T-helper 2 cell treated with Interferon-gamma antibody and Interleukin-4, amounts not matched to agents 100 ng/mL and 5 ng/mL, for 36 hours (primary cell): ENCODE measurements at regions not wholly inside any gene's neighbourhood (a gene's known extent, or its start where the extent isn't known, plus 50 kb on each side); places are given as distances from the start of the nearest gene placed in this dataset.

Source experiments
- intact Hi-C: fragments of 100-400 bp; cut with micrococcal nuclease; formaldehyde crosslinking; loops from one replicate; pipeline ENCODE4 v1.15.1; 2023

DNA sequence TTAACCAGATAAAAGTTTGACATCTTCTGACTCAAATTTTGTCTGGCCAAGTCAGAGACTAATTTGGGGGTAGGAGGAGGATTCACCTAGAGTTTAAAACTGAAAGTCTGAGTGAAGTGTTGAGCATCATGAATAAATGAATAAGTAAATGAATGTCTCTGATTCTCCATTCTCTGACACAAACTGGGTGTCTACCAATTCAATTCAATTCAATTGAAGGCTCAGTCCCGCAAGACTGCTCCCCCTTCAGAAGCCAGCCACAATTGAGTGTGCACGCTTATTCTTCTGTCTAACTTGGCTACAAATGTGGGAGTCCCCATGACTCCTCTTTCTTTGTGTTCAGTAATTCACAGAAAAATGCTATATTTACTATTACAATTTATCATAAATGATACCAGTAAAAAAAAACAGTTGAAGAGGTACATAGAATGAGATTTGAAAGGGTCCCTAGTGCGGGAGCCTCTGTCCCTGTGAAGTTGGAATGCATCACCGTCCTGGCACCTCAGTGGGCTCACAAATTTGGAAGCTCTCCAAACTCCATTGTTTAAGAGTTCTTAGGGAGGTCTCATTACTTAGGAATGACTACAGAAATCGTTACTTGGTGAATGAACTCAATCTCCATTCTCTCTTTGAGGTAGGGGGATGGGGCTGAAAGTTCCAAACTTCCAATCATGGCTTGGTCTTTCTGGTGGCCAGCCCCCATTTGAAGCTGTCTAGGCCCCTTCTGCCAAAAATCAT, 243.7 kb upstream of the PHYHIPL start:
- intact Hi-C loops = no loop called here

DNA sequence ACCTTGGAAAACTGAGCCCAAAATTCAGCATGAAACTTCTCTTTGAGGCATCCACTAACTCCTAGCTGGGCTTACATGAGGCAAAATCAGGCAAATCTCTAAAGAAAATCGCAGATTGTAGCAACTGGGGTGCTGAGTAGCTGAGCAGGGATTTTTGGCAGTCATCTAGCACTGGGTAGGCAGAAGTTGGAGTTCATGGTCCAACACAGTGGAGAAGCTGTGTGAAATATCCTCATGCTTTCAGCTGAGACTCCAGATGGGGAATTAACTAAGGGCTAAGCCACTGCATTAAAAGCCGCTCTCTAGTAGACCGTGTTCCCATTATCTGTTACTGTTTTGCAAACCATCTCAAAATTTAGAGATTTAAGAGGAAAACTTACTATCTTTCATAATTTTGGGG, 240.1 kb upstream of the PHYHIPL start:
- intact Hi-C loops = no loop called here

DNA sequence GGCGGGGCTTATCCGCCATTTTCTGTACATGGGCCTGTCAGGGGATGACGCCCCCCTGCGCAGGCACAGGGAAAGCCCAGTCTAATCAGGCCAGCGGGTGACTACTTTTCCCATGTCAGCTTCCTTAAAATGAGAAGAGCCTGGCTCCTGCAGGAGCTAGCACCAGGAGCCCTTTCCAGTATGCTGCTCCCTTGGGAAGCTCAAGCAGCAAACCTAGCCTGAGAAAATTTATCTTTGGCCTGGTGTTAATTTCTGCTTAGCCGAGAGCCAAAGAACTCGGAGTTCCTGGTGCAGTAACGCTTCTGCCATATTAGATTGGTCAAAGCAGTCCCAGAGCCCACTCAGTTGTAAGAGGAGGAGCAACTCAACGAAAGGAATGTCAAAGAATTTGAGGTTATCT, 239.0 kb upstream of the PHYHIPL start:
- intact Hi-C loops = no loop called here

DNA sequence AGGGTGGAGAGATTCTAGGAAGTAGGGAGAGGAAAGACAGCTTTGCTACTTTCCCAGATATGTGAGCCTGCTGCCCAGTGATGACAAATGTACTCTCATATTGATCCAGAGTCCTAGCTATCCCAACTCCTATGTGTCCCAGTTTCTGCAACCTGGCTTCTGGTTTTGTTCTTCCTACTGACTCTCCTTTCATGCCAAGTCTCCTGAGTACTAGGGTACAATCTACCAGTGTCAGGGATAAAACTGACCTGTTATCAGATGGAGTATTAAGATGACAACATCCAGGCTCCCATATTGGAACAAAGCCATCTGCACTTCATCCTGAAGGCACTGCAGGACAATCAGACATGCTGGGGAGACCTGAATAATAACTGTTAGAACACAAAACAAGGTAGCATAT, 233.7 kb upstream of the PHYHIPL start:
- intact Hi-C loops = no loop called here

DNA sequence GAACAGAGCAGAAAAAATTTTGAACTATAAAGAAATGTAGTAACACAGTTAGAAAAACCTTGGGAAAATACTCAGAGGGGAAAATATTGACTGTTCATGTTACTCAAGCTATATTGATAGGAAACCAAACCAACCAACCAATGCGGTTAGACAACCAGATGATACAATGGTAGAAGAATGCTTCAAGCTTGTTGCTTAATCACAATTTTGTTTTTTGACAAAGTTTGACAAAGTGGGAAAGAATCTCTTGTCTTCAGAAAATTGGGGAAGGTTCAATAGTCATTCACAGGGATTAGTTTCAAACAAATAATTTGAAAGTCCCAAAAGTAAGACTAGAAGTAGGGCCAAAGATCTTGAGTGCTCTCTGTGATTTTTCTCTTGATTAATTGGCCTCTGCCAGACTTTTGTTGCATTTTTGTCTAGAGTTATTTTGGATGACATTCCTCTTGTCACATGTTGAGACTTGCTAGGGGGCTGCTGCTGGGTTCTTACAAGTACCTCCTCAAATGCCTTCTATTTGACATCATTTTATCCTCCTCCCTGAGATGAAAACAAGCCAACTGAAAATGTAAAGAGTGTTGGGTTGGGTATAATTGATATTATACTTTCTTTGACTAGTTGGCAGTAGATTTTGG, 233.1 kb upstream of the PHYHIPL start:
- intact Hi-C loops = no loop called here

DNA sequence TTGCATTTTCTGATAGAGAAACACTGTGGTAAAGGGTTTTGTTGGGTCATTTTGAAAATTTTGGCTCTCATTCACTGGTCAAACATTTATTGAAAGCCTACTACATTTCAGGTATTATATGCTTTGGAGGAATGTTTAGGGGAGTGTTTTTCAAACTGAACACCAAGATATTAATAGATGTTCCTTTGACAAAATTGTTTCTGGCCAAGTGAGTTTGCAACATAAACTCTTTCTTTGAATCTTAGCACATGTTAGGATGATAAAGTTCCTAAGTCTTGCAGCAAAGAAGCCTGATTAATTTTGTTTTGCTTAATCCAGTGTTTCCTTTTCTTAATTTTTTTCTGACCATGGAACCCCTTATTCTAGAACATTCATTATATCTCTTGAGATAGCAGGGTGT, 232.5 kb upstream of the PHYHIPL start:
- intact Hi-C loops = no loop called here

DNA sequence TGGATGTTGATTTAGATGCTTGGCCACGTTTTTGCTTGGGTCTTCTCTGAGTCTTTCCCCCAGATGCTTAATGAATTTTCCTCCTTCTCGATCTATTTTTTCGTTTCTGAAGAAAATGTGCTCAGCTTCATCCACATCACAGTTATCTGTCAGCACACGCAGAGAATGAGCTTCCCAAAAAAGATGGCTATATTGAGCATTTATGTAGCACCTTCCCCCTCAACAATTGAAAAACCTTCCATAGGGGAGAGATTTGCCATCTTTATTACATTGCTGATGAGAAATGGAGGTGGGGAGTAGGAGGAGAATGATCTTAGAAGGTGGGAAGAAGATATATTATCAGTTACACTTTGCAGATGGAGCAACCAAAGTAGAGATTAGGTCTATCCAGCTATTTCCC, 228.1 kb upstream of the PHYHIPL start:
- intact Hi-C loops = no loop called here

DNA sequence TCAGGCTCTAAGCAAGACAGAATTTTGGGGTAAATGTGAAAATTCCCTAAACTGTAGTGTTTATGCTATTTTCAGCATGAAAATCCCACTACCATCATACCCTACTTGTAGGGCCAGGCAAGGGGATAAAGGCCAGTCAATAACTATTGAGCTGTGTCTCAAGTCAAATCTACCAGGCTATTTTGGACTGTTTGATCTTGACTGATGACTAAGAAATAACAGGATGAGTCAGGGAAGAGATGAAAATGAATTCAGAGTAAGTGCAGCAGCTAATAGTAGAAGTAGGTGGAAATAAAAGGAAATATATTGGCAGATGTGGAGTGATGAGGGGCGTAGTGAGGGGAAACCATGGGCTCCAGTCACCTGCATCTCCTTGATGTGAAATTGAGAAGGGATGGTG, 225.8 kb upstream of the PHYHIPL start:
- intact Hi-C loops = loop anchor here (5.0 to 10.0 kb wide), 2 partner anchors 292 to 854 kb away; no protein-coding TSS in a partner anchor

DNA sequence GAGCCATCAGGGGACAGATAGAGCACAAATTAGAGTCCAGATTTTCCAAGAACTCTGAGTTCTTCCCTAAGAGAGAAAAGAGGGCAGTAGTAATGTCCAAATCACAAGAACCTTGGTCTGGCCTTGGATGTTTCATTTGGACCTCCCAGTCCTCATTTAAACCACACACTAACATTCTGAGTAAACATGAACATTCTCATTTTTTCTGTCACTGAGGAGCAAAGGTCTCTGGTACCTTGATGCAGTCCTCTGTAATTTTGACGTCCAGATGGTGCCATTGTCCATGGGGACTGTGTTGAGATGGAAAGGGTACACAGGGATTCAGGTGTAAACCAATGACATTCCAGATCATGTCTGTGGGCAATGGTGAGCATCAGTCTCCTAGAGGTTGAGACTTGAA, 225.4 kb upstream of the PHYHIPL start:
- intact Hi-C loops = loop anchor here (5.0 to 10.0 kb wide), 2 partner anchors 291 to 854 kb away; no protein-coding TSS in a partner anchor

DNA sequence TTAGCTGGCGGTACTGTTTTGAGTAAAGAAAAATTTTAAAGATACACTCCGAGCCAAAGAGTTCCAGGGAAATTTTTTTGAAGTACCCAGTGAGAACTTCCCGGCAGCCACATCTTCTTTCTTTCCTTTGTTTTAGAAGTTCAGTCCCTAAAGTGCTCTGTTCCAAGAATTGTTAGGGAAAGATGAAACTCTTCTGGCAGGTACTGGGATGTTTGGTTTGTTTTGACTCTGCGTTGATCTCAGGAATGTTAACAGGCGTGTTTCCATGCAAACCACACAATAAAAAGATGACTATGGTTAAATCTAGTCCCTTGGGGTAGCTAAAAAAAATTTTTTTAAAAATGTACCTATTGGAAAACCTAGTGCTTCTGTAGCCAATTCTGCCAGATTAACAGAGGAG, 224.7 kb upstream of the PHYHIPL start:
- intact Hi-C loops = loop anchor here (2.0 to 10.0 kb wide), 3 partner anchors 291 to 853 kb away; no protein-coding TSS in a partner anchor

DNA sequence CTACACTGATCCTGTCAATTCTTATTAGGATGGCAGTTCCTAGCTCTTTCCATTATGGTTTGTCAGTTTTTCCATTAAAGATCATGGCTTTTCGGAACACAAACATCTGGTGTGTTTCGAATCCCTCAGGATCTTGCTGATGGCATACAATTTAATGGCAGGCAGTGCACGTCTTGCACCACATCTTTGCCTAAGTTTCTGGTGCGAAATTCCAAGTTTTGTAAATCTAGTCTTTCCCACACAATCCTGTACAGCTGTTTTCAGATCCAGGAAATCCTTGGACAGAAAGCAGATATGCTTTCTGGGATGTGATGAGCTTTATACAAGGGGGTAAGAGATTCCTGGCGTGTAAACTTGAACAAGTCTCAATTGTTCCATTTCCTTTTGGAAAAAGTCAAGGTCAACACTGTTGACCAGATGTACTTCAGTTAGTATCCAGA, 224.3 kb upstream of the PHYHIPL start:
- intact Hi-C loops = loop anchor here (2.0 to 10.0 kb wide), 3 partner anchors 290 to 853 kb away; no protein-coding TSS in a partner anchor

DNA sequence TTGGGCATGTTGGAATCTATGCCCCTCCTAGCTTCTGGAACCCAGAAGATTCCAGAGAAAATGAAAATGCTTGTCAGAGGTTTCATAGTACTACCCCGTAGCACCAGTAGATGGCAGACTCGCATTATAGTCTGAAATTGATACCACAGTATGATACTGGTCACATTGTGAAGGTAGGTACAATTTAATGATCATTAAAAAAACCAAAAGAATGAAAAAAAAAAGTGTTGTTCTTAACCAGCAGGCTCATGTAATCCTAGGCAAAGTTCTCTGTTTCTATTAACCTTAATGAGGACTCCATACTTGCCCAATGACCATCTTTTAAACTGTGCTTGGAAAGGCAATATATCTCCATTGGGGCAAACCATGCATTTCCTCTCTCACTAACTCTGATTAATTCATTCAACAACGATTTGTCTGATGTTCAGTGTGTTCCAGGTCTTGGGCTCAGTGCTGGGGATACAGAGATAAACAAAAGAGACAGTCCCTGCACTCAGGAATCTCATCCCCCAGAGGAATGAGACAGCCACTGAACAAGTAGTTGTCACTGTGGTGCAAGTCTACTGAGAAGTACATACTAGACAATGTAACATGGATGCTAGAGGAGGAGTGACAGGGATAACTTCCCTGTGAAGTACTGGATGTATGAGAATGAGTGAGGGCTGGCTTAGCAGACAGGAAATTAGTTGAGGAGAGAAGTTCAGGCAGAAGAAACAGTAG, 223.5 kb upstream of the PHYHIPL start:
- intact Hi-C loops = loop anchor here (2.0 to 10.0 kb wide), 3 partner anchors 289 to 852 kb away; no protein-coding TSS in a partner anchor

DNA sequence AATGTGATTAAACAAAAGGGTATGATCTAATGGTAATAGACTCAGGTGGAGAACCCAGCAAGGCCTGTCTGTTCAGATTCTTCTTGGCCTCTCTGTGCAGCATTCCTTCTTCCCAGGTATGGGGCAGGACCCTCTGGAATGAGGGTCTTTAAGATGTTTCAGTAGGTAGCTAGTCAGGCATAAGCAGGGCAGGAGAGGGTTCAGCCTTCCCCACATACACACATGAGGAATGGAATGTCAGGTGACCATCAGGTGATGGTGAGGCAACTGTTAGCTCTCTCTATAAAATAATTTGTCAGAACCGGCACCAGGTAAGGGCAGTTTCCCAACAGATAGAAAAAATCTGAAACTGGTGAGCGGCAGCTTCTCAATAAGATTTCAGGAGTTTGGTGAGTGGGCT, 222.3 kb upstream of the PHYHIPL start:
- intact Hi-C loops = loop anchor here (5.0 to 10.0 kb wide), 2 partner anchors 288 to 851 kb away; no protein-coding TSS in a partner anchor

DNA sequence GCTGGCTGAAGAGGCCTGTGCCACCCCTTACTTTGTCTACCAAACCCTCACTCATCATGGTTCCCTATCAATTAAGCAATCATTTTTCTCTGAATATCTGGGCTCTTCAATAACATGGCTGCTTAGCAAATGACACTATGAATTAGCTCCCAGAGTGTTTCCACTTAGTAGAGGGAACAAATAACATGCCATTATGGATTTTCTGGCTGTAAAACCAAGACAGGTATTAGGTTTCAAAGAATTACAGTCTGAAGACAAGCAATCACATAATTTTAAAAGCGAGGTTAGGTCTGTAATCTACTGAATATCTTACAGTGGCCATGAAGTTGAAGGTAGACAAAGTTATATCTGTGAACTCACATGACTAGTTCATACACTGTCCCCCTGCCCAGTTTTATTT, 220.8 kb upstream of the PHYHIPL start:
- intact Hi-C loops = loop anchor here (10.0 kb wide), 1 partner anchor 849 kb away; no protein-coding TSS in a partner anchor

DNA sequence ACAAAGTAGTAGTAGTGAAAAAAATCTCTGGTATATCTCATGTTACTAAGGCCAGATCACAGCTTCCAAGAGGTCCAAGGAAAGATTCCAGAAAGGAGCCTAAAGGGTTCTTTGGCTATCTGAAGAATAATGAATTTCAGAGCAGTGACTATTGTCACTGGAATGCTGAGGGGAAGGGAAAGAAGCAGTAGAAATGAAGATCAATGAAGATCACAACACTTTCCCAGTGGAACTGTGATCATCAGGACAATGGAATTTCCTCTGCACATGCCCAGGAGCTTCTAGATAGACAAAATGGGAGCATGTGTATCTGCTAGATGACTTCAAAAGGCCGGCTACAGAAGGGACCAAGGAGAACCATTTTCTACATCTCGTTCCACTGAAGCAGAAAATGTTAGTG, 219.5 kb upstream of the PHYHIPL start:
- intact Hi-C loops = loop anchor here (10.0 kb wide), 1 partner anchor 848 kb away; no protein-coding TSS in a partner anchor

DNA sequence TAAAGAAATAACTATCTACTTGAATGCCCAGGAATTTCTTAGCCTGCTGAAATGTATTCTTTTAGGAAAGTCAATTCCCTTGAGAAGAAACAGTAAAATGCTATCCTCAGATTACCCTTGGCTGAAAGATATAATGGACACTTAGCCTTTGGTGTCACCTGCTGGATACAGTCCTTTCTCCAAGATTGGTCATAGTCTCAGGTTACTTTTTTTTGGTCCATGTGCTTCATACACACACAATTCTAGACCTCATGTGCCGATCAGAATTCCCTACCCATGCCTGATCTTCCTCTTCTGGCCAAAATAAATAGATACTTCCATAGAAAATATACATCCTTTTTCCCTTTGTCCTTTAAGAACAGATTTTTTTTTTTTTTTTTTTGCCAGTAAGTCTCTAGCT, 218.9 kb upstream of the PHYHIPL start:
- intact Hi-C loops = loop anchor here (10.0 kb wide), 1 partner anchor 847 kb away; no protein-coding TSS in a partner anchor

DNA sequence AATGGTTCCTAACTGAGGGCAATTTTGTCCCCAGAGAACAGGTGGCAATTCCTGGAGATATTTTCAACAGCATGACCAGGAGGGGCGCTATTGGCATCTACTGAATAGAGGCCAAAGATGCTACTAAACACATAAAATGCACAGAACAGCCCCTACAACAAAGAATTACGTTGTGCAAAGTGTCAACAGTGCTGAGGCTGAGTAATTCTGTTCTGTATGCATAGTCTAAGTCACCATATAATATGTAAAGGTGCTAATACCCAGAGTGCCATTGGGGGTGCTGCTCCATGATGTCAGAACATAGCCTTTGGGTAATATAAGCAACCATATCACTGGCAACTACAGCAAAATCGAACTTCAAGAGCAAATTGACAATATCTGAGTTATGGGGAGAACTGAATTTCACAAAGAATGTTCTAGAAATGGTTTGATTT, 213.3 kb upstream of the PHYHIPL start:
- intact Hi-C loops = no loop called here

DNA sequence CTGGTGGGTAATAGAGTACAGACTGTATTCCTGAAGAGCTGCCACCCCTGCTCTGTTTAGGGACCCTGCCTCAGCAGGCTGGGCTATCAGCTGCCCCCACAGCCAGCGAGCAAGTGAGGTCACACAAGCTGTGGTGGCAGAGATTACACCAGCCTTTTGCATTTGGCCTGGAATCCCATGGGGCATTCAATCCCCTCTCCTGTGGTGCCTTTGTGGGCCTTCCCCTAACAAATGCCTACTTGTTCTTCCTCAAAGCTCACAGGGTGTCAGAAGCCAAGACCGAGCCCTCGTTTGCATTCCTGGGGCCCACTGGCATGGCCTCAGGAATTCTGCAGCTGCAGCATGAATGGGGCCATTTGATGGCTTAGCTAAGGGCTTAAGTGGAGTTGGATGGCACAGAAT, 212.7 kb upstream of the PHYHIPL start:
- intact Hi-C loops = no loop called here

DNA sequence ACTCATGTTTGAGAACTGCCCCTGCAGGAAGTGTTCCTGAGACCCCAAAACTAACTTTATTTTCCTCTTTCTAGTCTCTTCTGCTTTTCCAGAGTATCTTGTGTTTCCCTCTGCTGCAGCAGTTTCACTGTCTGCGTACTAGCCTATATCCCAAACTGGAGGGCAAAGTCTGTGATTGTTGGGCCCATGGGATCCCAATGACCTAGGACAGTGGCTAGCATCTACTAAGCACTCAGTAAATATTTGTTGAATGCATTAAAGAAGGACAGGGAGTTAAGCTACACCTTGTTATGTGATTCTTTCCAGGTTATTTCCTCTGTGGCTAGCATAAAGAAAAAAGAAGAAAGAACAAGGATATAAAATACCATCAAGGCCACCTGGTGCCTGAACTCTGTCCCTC, 210.6 kb upstream of the PHYHIPL start:
- intact Hi-C loops = loop anchor here (5.0 kb wide), 1 partner anchor 651 kb away; no protein-coding TSS in a partner anchor

DNA sequence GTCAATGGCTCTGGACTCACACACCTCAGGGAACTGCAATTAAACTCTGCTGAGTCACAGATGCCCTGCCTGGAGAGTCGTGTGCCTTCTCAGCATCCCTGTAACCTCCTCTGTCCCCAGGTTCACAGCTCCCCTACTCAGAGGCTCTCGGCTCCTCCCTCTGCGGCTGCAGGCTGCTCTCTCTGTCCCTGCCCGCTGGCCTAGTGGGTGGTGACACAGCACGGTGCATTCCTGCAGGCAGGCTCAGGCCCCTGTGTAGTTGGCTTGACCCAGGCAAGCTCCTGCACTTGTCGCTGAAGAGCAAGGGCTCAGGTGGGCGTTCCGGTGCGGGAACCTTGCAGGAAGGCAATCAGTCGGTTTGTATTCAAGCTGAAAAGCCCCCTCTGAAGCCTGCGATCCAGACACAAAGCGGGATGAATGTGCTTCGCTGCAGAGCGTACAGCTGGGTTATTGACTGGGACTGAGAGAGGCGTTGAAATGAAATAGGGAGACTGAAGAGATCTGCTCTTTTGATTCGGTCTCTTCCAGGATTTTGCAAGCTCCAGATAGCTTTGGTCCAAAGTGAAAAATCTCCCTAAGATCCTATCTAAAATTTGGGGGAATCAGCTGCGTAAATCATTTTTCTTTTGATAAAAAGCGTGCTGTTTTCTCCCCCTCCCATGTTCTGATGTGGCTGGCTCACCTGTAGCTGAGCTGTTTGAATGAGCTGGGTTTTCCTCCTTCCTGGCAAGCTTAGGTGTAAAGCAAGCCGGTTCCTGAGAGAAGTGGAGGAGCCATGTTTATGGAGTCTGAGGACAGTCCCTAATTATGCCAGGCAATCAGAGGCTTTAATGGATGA, 208.7 kb upstream of the PHYHIPL start:
- intact Hi-C loops = loop anchor here (5.0 kb wide), 1 partner anchor 650 kb away; no protein-coding TSS in a partner anchor

DNA sequence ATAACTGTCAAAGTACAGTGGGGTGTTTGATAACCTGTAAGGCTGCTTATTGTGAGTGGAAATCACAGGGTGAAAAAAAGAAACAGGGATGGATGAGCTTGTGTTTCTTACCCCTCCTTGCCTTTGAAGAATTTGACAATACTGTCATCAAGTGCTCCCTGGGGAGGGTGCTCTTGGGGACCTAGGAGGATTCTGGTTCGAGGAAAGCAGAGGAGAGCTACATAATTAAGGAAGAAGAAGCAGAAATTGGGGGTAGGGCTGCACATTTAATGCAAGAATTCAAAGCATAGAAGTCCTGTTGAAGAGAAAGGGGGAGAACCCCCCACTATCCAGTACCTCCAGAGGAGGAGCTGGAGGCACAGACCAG, 208.1 kb upstream of the PHYHIPL start:
- intact Hi-C loops = loop anchor here (5.0 kb wide), 1 partner anchor 649 kb away; no protein-coding TSS in a partner anchor
